ENCODE measurements at regions not wholly inside any gene's neighbourhood (a gene's known extent, or its start where the extent isn't known, plus 50 kb on each side); places are given as distances from the start of the nearest gene placed in this dataset.
"Not testable (repeated sequence)": the region's sequence is repeated elsewhere in the genome, so short reads cannot be mapped to it uniquely, and the experiment has no call there.

GRCh38 chr13:33340631-33341030, 55.1 kb upstream of the STARD13 start:
- DNase-seq (ENCODE audit: low read depth, low spot score) = no peak

GRCh38 chr13:33341861-33342452, 56.4 kb upstream of the STARD13 start:
- DNase-seq (ENCODE audit: low read depth, low spot score) = no peak

DNA sequence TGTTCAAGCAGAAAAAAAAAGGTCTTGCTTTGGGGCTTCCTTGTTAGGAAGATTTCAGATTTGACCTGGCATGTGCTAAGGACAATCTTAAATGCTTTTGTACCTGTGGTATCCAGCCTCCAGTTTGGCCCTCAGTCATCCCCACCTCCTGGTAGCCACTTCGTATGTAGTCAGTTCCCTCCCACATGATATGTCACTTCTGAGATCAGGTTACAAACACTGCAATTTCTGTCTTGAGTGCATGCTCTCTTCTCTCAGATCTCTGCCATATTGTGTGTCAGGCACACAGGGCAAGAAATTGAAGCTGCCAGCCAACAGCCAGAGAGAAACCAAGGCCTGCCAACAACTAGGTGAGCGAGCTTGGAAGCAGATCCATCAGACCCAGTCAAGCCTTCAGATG, 60.3 kb upstream of the STARD13 start:
- no peak for DNase-seq (ENCODE audit: low read depth, low spot score)

- no peak for DNase-seq (ENCODE audit: low read depth, low spot score)
Observed at GRCh38 chr13:33347861-33348260, 62.3 kb upstream of the STARD13 start.

GRCh38 chr13:33348366-33348765, 62.8 kb upstream of the STARD13 start:
- no peak for DNase-seq (ENCODE audit: low read depth, low spot score)

DNA sequence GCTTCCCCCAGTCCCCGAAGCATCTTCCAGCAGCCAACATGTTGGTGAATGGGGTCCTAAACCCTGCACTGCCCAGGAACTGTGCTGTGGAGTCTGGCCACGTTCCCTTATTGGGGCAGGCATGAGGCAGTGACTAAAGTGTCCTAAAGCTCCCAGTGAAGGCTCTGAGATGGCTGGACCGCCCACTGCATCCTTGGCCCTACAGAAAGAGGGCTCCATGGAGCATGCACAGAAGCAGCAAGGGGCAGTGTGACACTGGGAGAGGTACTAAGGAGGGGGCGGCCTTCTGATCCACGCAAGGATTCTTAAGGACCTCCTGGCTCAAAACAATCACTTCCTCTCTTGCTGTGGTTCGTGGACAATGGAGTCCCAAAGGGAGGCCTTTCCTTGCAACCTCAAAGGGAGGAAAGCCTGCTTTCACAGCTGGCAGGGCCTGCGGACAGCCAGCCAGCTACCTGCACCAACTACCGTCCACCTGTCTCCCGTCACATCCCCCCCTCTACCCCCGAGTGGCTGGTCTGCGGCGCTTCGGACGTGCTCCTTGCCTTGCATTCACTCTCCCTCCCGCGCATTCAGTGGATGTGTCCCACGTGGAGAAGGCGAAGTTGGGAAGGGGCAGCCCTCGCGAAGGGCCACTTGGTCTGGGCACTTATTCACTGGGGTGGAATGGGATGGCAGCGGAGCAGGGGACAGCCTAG, 63.9 kb upstream of the STARD13 start:
- DNase-seq (ENCODE audit: low read depth, low spot score) = peak; percentile 7

DNA sequence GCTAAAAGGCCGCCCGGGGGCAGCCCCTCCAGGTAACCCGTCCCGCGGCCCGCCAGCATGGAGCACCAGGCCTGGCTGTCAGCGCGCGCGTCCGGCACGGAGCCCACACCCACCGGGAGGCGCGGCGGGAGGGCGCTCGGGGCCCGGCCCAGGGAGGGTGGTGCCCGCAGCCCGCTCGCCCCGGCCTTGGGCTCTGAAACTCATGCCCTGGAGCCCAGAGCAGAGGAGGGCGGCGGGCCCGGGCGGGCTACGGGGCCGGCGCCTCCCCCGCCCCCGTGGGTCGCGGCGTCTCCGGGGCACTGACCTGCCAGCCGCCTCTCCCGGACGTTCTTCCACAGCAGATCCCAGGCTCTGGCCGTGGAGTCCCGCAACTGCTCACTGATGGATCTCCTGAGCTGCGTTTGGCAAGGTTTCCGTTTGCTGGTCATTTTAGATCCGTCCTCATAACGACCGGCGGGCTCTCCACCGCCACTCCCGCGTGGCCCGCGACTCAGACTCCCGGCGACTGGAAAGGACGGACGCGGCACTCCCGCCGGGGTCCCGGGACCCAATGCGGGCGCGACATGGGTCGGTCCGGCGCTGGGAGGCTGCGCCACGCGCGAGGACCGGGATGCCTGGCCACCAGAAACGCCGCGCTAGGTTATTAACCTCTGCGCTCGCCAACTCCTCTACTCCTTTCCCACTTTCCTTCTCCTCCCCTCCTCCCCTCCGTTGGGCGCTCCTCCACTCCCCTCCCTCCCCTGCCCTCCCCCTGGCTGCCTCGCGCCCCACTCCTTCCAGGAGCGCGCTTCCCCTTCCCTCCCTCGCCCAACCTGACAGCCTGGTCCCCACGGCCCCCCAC, 64.7 kb upstream of the STARD13 start:
- peak; percentile 10 for DNase-seq (ENCODE audit: low read depth, low spot score)

DNA sequence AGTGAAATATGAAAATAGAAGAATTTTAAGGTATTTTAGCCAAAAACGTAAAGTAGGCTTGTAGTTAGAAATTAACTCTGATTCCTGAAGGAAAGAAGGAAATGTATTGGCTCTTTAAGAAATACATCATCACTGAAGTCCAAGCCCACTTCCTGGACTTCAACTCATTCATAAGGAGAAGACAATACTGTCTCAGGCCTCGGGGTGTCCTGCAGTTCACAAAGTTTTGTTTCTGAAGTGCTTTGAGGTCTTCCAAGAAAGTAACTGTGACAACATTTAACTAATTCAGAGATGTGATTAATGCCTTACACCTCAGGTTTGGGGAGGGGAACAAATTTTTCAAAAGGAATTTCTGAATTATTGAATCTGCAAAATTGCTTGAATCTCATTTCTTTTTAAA, 65.8 kb upstream of the STARD13 start:
- no peak for DNase-seq (ENCODE audit: low read depth, low spot score)

GRCh38 chr13:33352041-33352440, 66.5 kb upstream of the STARD13 start:
- no peak for DNase-seq (ENCODE audit: low read depth, low spot score)

DNA sequence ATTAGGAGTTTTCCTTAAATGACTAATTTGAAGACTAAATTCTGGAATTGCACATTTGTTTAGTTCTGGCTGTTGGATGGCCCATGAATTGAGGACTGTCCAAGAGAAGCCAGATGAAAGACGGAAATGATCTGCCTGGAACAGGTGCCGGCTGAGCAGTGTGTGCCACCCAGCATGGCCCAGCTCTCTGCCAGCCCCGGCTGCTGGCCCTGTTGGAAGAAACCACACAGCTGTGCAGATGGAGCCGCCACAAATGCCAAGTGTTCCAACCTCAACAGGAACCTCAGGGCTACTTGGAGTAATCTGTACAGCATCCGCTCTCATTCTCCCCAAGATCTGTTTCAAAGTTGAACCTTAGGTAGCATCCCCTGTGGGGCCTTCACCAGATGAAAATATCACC, 67.0 kb upstream of the STARD13 start:
- no peak for DNase-seq (ENCODE audit: low read depth, low spot score)

DNA sequence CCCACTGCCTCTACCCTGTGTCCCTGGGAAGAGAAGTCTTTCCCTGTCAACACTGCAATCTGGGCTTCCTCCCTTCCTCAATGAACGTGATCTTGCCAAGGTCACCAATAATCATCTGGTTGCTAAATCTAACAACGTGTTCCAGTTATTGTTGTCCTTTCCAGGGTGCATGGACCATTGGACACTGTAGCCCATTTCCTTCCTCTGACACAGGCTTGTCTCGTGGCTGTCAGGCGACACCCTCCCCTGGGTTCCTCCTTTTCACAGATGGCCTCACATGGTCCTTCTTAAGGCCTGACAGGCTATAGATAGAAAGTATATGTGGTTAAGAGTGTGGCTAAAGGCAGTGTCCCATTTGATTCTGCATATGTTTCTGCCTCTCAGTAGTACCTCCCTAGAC, 67.7 kb upstream of the STARD13 start:
- no peak for DNase-seq (ENCODE audit: low read depth, low spot score)

DNA sequence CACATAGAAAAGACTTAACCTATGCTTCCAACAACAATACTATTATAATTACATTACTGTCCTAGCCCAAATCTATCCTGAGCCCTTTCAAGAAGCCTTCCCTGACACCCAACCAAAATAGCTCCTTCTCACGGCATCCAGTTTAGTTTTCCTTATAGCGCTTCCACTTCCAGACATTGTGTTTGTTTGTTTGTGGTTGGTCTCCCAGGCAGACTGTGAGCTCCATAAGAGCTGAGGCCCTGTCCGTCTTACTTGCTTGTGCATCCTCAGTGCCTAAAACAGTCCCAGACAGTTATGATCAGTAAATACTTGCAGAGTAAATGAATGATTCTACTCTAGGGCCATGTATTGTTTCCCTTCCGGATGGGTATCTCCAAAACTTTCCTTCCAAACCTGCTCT, 68.1 kb upstream of the STARD13 start:
- no peak for DNase-seq (ENCODE audit: low read depth, low spot score)

DNA sequence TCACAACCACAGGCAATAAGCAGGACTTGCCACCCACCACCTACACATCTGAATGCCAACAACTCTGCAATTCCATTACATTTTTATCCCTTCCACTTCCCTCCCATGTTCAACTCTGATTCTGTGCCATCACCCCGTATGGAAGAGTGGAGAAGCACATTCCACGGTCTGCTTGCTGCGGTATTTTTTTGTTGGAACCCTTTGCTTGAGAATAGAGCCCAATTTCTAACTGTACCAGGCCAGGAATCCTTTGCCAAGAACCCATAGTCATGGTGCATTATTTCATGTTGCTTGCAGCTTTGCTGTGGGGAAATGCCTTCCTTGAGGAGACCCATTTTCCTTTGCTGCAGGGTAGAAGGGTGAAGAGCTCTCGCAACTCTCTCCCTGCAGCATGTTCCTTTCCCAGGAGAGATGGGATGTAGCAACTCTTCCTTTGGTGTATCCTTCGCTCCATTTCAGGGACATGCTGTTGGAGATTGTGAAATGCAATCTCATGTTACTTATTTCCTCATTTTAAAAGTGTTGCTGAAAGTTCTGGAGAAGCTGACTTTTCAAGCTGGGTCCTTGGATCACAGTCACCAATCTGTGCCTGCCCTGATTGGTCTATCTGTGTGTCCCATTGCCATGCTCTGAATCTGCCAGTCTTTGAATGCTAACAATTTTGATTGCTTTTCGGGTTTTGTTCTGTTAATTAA, 69.8 kb upstream of the STARD13 start:
- no peak for DNase-seq (ENCODE audit: low read depth, low spot score)

DNA sequence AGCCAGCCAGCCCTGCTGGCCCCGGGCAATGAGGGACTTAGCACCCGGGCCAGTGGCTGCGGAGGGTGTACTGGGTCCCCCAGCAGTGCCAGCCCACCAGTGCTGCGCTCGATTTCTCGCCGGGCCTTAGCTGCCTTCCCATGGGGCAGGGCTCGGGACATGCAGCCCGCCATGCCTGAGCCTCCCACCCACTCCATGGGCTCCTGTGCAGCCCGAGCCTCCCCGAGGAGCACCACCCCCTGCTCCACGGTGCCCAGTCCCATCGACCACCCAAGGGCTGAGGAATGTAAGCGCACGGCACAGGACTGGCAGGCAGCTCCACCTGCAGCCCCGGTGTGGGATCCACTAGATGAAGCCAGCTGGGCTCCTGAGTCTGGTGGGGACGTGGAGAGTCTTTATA, 72.5 kb upstream of the STARD13 start:
- not testable (repeated sequence) for DNase-seq (ENCODE audit: low read depth, low spot score)

GRCh38 chr13:33362986-33363727, 77.6 kb upstream of the STARD13 start:
- DNase-seq (ENCODE audit: low read depth, low spot score) = no peak

GRCh38 chr13:33364192-33364591, 78.6 kb upstream of the STARD13 start:
- DNase-seq (ENCODE audit: low read depth, low spot score) = no peak

DNA sequence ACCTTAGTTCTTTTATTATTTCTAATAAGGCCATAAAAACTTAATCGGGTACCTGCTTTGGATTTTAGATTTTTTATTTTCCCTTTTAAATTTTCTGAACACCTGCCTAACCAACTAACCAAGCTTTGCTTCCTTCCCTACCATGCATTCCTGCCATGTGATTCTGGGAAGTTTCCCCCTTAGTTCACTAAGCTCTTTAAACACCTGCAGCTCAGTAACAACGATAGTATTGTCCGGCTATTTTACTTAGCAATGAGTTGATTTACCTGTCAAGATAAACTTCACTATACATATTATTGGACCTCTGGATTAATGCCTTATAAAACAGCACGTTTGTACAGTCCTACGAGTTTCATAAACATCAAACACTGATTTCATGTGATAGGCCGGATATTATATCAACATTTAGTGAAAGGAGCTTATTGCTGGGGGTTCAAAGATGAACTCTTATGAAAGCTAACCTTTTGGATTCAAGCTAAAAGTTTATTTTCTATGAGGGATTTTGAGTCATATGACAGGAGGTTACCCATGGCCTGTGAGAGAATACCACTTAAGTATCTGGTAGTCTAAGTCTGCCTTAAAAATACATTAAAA, 81.0 kb upstream of the STARD13 start:
- DNase-seq (ENCODE audit: low read depth, low spot score) = no peak

- DNase-seq (ENCODE audit: low read depth, low spot score) = no peak
Observed at GRCh38 chr13:33367171-33367895, 81.8 kb upstream of the STARD13 start.

DNA sequence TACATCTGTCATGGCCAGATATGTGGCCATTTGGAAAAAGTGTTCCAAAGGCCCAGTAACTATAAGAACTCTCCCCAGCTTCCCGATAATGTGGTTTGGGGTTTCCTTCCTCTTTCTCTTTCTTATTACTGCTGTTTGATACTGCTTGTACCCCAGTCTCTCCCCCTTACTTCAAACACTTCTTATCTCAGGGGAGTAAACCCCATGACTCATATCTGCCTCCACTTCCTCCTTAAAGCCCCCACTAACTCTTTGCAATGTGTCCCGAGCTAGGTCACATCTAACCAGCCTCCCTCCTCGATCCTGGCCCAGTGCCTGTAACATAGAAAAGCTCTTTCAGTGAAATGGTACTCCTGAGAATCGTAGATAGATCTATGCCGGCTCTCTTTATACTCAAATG, 82.4 kb upstream of the STARD13 start:
- DNase-seq (ENCODE audit: low read depth, low spot score) = no peak

- no peak for DNase-seq (ENCODE audit: low read depth, low spot score)
Observed at GRCh38 chr13:33369073-33369472, 83.5 kb upstream of the STARD13 start.
